PFSK-1 (cell line): ENCODE measurements at regions not wholly inside any gene's neighbourhood (a gene's known extent, or its start where the extent isn't known, plus 50 kb on each side); places are given as distances from the start of the nearest gene placed in this dataset.

Source experiments
- POLR2AphosphoS5 ChIP-seq: IDR thresholded peaks from 2 replicates; pipeline ENCODE4 v1.6.1; 2012; ENCODE audit warnings: low read depth, mild to moderate bottlenecking, control low read depth, low read length, moderate library complexity
- REST ChIP-seq, 2 experiments: IDR thresholded peaks; 2 replicates each; pipeline versions ENCODE4 v1.6.1 to v1.8.0; 2011 to 2012; ENCODE audit warnings: low read depth in 2 of 2, low read length in 2 of 2, control low read depth in 1 of 2, inconsistent platforms in 1 of 2, mild to moderate bottlenecking in 1 of 2, moderate library complexity in 1 of 2; ENCODE audit not compliant: insufficient read depth in 1 of 2
- SIN3A ChIP-seq: IDR thresholded peaks from 2 replicates; pipeline ENCODE4 v1.6.1; 2012; ENCODE audit warnings: mild to moderate bottlenecking, low read length, moderate library complexity, borderline replicate concordance; ENCODE audit not compliant: insufficient read depth
- TAF1 ChIP-seq: IDR thresholded peaks from 2 replicates; pipeline ENCODE4 v1.6.1; 2012; ENCODE audit warnings: low read length, control low read depth, borderline replicate concordance; ENCODE audit not compliant: insufficient read depth

GRCh38 chr12:105492591-105493545 lies 162.4 kb downstream of the C12orf75 start:
- no peak for TF ChIP-seq POLR2AphosphoS5
- no peak for TF ChIP-seq REST (IDR thresholded peaks at IDR 0.05; ENCODE audit: insufficient read depth in 1 of 2, low read depth in 2 of 2, low read length in 2 of 2)
- no peak for TF ChIP-seq SIN3A
- no peak for TF ChIP-seq TAF1
